HG03571 (cell line): ENCODE measurements at regions not wholly inside any gene's neighbourhood (a gene's known extent, or its start where the extent isn't known, plus 50 kb on each side); places are given as distances from the start of the nearest gene placed in this dataset.

Source experiments
- ATAC-seq: cut with Tn5 transposase; IDR thresholded peaks from one replicate; pipeline ENCODE4 v1.9.1; 2021; ENCODE audit not compliant: unreplicated experiment

DNA sequence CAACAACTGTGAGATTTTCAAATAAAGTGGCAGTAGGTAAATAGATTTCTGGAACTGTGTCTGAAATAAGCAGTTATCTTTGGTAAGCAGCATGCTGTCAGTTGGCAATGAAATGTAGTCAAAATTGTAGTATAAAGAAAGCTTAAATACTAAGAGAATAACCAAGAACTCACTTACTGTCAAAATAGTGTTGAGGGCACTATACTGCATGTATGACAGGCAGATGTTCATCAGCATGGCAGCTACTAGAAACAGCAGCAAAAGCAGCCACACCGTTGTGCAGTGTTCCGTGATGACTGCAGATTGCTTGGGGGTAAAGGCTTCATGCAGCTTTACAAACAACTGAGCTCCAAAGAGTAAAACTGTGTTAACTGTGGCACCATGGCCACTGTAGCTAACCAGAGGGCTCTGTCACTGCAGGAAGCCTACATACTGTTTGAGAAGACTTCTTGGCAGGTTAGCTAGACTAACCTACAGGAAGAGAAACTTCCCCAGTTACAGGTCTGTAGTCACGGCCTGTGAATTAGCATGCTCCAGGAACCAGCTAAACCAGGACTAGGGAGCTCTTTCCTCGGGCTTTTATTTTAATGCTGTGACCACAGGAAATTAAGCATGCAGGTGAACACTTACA lies 459.7 kb downstream of the TBL1XR1 start:
- ATAC-seq, result no peak

DNA sequence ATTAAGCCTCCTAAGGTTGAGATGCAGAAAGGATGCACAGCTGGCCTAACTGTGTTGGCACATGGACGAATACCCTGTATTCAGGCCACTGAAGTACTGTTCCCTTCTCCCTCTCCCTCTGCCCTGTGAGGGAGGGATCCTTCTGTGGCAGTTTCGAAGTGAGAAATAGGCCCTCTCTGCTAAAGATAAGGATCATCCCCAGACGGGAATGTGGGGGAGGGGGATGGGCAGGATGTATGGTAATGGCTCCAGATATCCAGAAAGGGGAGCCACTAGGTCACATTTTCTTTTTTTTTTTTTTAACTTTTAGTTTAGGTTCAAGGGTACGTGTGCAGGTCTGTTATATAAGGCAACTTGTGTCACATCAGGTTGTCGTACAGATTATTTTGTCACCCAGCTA lies 463.1 kb downstream of the TBL1XR1 start:
- no peak for ATAC-seq

DNA sequence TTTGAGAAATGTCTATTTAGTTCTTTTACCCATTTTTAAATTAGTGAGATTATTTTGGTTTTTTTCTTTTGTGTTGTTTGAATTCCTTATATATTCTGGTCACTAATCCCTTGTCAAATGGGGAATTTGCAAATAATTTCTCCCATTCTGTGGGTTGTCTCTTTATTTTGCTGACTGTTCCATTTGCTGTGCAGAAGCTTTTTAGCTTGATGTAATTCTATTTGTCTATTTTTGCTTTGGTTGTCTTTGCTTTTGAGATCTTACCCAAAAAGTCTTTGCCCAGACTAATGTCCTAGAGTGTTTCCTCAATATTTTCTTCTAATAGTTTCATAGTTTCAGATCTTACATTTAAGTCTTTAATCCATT lies 472.9 kb downstream of the TBL1XR1 start:
- ATAC-seq, result no peak

DNA sequence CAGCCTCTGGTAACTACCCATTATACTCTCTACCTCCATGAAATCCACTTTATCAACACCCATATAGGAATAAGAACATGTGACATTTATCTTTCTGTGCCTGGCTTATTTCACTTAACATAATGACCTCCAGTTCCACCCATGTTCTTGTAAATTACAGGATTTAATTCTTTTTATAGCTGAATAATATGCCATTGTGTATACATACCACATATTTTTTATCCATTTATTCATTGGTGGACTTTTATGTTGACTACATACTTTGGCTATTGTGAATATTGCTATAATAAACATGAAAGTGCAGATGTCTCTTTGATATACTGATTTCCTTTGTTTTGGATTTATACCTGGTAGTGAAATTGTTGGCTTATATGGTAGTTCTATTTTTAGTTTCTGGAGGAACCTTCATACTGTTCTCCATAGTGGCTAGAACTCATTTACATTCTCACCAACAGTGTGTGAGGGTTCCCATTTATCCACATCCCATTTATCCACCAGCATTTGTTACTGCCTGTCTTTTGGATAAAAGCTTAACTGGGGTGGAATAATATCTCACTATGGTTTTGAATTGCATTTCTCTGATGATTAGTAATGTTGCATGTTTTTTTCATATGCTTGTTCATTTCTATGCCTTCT lies 473.4 kb downstream of the TBL1XR1 start:
- no peak for ATAC-seq

DNA sequence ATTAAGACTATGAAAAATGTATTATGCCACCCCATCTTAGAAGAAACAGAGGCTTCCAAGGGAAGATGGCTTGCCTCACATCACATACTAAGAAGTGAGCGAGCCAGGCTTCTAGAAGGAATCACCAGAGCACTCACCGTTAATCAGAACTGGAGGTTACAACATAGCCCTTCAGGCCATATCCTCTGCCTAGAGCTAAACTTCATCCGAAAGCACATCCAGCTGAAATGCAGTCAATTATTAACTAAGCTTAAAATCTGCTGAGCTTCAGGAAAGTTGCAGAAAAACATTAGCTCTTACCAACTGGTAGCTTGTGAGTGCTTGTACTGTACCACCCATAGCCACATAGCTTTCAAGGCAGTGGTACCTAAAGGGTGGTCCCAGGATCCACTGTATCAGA lies 483.2 kb downstream of the TBL1XR1 start:
- no peak for ATAC-seq

DNA sequence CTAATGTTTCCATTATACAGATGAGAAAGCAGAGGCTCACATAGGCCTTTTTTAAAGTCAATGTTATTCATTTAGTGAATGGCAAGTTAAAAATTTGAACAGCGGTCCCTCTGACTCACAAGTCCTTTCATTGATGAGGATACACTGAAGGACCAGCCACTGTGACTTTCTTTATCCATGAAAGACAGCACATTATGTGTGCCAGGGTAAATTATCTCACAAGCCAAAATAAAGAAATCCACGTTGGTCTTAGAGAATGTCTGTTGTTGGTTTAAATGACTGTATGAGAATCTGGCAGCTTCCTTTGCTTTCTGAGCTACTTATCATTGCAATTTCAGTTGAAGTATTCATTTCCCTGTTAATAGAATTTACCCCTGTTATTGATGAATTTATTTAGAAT lies 485.1 kb downstream of the TBL1XR1 start:
- no peak for ATAC-seq

DNA sequence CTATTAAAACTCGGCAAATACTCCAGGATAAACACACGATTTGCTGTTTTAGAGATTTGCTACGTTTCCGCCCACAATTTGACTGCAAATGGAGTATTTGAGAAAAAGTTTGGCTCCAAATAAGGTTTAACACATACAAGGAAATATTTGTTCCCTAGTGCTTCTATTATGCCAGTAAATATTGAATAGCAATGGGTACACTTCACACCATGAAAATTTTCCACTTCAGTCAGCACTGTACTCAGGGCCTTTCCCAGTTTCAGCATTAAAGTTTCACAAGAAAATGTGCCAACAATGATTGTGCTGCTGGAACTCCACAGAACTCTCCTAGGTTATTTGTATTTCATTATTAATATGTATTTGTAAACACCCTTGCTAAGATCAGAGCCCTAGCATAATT lies 498.0 kb downstream of the TBL1XR1 start:
- no peak for ATAC-seq

DNA sequence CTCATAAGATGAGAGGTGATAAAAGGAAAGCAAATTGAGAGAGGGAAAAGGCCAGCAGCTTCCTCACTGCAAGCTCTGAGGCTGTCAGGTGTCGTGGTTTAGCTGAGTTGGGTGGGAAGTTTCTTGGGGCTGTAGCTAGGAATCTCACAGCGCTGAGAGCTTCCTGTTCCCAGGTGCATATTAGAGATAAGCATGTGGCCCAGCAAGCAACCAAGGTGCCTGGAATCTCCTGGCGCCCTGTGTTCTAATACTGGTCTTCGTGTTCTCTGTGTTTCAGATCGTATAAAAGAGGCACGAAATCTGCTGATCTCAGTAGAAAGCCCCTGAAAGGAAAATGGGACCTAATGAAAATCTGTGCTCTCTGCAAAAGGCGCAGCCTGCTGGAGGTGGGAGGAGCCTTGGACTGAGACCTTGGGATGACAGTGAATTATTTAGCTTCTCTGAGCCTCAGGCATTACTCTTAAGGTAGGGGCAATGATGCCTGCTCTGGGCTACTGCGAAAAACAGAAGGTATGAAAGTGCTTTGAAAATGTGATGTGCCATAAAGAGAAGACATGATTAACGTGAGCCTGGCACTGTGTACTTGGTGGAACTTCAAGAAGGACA lies 499.9 kb downstream of the TBL1XR1 start:
- ATAC-seq, result no peak

DNA sequence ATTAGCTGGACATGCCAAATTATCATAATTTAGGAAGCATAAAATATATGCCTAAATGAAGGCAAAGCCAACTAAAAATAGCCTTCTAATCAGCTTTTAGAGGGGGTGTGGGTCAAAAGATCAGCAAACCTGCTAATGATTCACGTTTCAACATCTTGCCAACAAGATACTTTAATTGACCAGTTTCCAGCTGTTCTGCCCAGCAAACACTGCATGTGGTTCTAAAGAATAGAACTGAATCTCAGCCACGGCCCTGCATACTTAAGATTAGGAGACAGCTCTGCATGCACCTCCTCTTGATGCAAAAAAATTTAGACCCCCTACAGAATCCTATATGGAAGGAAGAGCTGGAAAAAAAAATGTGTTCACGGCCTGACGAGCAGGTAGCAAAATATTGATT lies 500.5 kb downstream of the TBL1XR1 start:
- no peak for ATAC-seq

DNA sequence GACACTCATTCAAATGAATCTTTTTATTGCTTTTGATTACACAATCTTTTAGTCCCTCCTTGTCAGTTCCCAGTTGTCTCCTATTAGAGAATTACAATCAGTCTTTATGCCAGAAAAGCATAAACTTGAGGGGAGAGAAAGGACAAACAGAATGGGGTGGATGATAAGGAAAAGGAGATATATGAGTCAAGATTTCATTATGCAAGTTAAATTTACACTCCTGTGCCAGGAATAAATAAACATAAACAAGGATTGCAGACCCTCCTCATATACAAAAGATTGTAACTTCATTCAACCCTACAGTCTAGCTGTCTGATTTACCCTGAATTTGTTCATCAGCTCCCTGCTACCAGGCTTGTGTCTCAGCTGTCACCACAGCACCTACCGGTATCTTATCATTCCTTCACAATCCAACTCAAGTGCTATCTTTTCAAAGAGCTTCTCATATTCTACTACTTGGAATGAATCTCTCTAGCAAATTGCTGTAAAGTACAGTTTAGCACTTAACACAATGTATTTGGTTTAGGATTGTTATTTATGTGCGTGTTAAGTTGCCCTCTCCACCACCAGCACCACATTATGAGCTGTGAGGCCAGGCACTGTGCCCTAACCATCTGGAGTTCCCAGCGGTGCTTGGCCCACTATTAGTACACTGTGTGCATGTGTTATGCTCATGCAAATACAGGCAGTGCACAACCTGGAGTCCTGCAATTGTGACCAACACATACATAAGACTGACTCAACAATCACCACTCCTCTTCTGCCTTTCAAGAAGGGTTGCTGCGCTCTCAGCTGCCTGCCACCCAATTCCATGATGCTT lies 504.1 kb downstream of the TBL1XR1 start:
- no peak for ATAC-seq

DNA sequence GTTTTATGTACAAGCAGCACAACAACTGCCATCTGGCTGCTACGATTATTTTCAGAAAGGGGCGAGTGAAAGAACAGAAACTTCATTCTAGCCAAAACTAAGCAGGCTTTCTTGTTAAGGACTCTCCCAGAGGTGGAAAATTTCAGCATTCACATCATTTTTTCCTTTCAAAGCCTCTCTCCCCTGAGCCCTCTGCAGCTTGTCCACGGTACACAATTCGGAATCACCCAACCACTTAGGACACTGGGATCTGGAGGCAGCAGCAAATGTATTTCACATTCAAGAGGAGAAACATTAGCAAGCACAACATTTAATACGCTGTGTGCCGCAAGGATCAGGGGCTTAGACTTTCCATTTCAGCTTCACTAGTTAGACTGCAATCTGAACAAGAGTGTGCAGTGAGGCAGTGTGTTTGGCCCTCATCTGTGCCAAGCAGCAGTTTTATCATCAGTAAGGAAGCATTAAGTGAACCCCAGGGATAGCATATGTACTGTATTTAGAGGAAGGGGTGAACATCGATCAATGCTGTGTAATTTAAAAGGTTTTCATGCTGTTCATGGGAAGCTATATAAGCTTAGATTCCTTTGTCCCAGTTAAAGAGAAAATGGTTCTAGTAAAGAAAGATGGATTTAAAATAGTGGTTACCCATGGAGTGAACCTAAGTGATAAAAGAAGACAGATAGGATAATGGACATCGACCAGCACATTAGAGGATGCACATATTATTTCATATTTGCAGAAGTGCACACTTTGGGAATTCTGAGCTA lies 504.9 kb downstream of the TBL1XR1 start:
- no peak for ATAC-seq

DNA sequence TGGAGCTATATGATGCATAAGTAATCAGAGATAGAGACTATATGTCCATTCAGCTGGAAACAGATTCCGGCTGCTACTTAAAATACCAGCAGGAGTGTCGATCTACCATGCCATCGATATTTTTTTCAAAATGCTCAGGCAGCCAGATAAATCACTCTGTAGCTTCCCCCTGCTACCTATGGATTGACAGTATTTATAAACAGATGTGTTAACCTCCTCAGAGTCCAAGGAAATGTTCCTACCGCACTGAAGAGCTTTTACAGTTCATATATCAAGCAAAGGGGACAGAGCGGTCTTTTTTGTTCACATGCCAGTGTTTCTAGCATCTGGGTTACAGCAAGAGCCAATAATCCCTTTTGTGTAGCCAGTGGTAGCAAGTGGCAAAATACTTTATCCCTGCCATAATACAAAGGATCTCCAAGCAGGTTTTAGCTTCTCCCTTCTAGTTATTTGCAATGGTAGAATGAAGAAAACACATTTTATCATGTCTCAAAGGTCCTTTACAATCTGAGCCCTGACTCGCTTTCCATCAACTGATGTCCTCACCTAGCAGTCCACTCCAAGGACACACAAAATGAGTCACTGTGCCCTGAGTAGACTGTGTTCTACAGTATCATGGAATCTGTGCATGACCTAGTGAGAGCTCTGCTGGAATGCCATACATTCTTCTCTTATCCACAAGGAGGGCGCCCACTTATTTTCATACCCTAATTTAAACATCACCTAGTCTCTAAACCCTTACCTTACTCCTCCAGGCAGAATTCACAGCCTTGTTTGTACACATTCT lies 507.0 kb downstream of the TBL1XR1 start:
- ATAC-seq, result no peak

DNA sequence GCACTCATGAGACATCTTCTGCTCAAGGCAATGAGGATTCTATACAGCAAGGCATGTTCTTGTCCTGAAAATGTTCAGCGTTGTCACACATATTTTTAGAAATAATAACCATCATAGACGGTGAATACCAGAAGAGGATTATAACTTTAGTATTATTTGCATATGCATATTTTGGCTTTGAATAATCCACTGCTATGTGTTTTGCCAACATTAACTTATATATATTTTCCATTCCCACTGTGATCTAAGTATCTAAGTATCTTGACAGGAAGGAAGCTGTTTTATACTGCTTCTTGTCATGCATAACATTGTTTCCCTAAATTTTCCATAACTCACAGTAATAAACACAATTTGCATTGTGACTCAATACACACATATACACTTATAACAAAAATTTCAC lies 509.5 kb downstream of the TBL1XR1 start:
- no peak for ATAC-seq

DNA sequence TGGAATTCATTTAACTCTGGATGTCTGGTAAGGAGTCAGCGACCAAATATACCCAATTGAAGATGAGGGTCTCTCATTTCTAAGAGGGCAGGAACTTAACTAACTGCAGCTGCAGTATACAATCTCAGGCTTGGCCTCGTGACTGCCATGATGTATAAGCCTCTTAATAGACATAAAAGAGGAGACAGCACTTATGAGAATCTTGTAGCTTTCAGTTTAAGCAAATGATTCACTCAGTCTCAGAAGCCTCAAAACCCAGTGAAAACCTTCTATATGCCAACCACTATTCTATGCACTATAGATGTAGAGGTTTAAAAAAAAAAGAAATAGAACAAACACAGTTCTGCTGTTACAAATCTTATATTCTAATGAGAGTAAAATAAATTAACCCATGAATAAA lies 513.9 kb downstream of the TBL1XR1 start:
- no peak for ATAC-seq

DNA sequence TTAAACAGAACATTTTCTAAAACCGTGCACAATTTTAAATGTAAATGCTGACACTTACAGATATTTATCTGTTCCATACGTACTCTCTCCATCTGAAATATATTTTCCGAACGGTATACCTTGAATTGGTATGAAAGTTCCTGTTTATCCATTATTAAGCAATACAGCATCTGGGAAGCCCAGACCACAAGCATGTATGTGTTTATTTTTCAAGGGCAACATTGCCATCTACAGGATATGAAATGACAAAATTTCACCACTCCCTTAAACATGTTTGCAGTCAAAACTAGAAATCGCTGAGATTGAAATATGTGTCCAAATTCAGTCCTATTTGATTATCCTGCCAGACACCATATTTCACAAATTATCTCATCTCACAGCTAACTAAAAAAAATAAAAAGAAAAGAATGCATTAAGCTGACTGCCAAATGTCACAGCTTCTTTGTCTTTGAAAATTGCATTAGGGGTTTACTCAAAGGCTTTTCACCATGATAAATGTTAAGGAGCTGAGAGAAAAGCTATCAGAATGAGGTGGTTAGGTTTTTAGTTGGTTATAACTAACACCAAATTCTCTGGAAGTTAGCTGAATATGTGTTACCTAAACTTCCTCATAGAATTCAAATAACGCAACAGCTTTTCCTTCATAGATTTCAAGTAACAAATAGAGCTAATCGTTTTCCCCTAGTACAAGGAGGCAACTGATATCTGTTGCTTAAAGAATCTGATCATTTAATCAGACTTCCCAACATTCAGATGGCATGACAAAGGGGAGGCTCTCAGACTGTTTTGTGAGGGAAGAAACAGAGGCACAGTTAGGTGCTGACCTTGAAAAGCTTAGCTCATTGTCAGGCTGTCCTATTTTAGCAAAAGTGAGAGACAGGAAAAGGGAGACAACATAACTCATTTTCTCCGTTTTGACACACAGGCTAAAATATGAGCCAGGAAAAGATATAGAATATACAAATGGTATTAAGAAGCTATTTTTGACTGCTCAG lies 533.1 kb downstream of the TBL1XR1 start:
- ATAC-seq, result no peak

DNA sequence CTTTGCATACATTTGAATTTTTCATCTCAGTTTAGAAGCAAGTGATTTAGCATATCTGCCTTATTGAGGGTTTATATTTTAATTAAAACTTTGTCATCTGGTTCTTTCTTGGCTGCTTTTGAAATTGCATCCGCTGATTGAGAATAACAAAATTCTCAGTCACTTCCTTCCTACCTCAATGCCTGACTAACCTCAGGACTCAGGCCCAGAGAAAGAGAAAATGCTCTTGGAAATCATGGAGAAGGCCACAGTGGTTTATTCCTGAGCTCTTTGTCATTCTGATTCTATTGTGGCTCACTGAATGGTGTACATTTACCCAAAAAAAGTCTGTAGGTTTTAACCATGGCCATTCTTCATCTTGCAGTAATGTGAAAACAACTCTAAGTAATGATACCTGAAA lies 533.9 kb downstream of the TBL1XR1 start:
- ATAC-seq, result no peak

DNA sequence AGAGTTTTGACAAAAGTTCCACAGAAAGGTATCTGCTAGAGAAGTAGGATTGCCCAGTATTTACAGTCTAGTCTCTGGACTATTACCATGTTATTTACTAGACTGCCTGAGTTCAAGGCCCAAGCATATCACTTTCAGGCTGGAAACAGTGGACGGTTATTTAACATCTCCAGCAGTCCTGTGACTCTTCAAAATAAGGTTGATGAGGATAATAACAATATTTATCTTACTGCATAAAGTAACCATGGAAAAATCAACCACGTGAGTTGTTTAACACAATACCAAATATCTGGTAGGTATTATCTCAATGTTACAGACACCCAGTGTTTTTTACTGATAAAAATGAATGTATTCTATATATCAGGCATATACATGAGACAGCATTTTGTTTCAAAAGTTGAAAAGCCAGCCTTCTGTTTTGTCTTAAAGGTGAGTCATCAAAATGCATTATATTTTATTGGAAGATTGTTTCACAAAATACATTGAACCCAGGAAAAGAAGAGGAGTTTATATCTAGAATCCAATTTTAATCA lies 535.8 kb downstream of the TBL1XR1 start:
- no peak for ATAC-seq

DNA sequence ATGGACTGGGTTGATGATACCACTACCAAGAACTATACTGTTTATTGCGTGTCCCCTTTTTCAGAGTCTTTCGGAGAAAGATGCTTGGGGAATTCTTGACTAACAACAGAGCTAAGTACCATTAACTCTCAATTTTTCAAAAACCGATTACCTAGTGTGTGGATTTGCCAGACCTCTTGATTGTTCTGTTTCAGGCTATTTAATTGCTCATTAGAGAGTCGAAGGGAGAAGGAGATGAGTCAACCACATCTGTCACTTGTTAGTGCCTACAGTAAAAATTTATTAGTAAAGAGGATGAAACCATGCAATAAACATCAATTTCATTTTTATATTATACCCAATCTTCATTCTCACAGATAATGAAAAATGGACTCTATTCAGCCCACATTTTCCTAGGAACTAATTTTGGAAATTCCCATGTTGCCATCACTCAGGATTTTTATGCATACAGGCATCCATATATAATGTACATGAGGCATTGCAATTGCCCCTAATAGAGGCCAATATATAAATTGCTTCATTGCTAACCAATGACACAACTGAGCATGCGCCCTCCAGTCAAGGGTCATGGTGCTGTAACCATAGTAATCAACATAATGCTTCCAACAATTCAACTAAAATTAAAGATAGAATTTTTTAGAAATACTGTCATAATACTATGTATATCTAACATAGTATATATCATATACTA lies 541.7 kb downstream of the TBL1XR1 start:
- no peak for ATAC-seq
